ENCODE measurements at regions not wholly inside any gene's neighbourhood (a gene's known extent, or its start where the extent isn't known, plus 50 kb on each side); places are given as distances from the start of the nearest gene placed in this dataset.

GRCh38 chr19:29088761-29089160 is 124.2 kb downstream of the UQCRFS1 start:
- TF ChIP-seq REST (IDR thresholded peaks at IDR 0.05) (no peak), CTCF (IDR thresholded peaks at IDR 0.05) (no peak), JUNB (IDR thresholded peaks at IDR 0.05) (no peak), BHLHE40 (IDR thresholded peaks at IDR 0.05; ENCODE audit: low read depth, low read length) (no peak), TP53 (CRISPR knock-in tag; IDR thresholded peaks at IDR 0.05) (no peak), POLR2A (IDR thresholded peaks at IDR 0.05; ENCODE audit: low read length) (no peak), EP300 (IDR thresholded peaks at IDR 0.05) (no peak), KDM5A (IDR thresholded peaks at IDR 0.05) (no peak), SREBF2 (IDR thresholded peaks at IDR 0.05) (no peak), RFX5 (IDR thresholded peaks at IDR 0.05) (no peak), MAX (IDR thresholded peaks at IDR 0.05) (no peak)

Data from A549 (cell line).